Spleen (tissue), 11 donors: ENCODE measurements at regions not wholly inside any gene's neighbourhood (a gene's known extent, or its start where the extent isn't known, plus 50 kb on each side); places are given as distances from the start of the nearest gene placed in this dataset.

Experiments
- DNase-seq: peaks from one replicate; pipeline ENCODE4 v3.0.0-alpha.2; 2020
- H3K27ac ChIP-seq, 8 donors: fragments of 200-600 bp; sonication (generic) in 7 of 8; 1 replicate in 4 of 8; 2 replicates in 4 of 8; pipeline versions ENCODE4 v1.5.0 to v1.8.0; 2016 to 2021; ENCODE audit warnings: inconsistent platforms in 4 of 8, mild to moderate bottlenecking in 4 of 8, moderate library complexity in 1 of 8
- H3K27me3 ChIP-seq, 7 donors: fragments of 200-600 bp; sonication (generic) in 6 of 7; replicated peaks in 1 of 7; 1 replicate in 4 of 7; 2 replicates in 3 of 7; pipeline versions ENCODE4 v1.5.0 to v1.8.0; 2016 to 2021; ENCODE audit warnings: inconsistent platforms in 3 of 7, mild to moderate bottlenecking in 1 of 7
- H3K36me3 ChIP-seq, 6 donors: fragments of 200-600 bp; sonication (generic) in 5 of 6; 1 replicate in 4 of 6; 2 replicates in 2 of 6; pipeline versions ENCODE4 v1.5.0 to v1.8.0; 2016 to 2021; ENCODE audit warnings: inconsistent platforms in 2 of 6
- H3K4me1 ChIP-seq, 6 donors: fragments of 200-600 bp; sonication (generic) in 5 of 6; 1 replicate in 3 of 6; 2 replicates in 3 of 6; pipeline versions ENCODE4 v1.5.0 to v1.8.0; 2016 to 2021; ENCODE audit warnings: inconsistent platforms in 3 of 6
- H3K4me3 ChIP-seq, 8 donors: fragments of 200-600 bp; sonication (generic) in 7 of 8; 1 replicate in 4 of 8; 2 replicates in 4 of 8; pipeline versions ENCODE4 v1.5.0 to v1.8.0; 2016 to 2021; ENCODE audit warnings: inconsistent platforms in 4 of 8, mild to moderate bottlenecking in 4 of 8, moderate library complexity in 2 of 8
- H3K9me3 ChIP-seq, 8 donors: fragments of 200-600 bp; sonication (generic) in 7 of 8; 1 replicate in 4 of 8; 2 replicates in 4 of 8; pipeline versions ENCODE4 v1.5.0 to v1.8.0; 2016 to 2021; ENCODE audit warnings: inconsistent platforms in 4 of 8
- CTCF ChIP-seq, 11 experiments: fragments of 200-600 bp in 7 of 11; fragments of 450-650 bp in 4 of 11; sonication (generic) in 4 of 11; IDR thresholded peaks in 8 of 11; conservative IDR thresholded peaks in 3 of 11; 1 replicate in 7 of 11; 2 replicates in 4 of 11; pipeline versions ENCODE4 v1.4.0 to v1.8.0; 2016 to 2021; ENCODE audit warnings: antibody characterized with exemption in 11 of 11, inconsistent platforms in 4 of 11, mild to moderate bottlenecking in 1 of 11
- POLR2A ChIP-seq, 3 donors: fragments of 450-650 bp; IDR thresholded peaks; one replicate each; pipeline ENCODE4 v1.5.1; 2017; ENCODE audit warnings: antibody characterized with exemption in 3 of 3, mild to moderate bottlenecking in 1 of 3
- POLR2AphosphoS5 ChIP-seq, 3 donors: sonication (generic); formaldehyde crosslinking; IDR thresholded peaks; one replicate each; pipeline ENCODE4 v1.5.1; 2017; ENCODE audit warnings: antibody characterized with exemption in 3 of 3
- WGBS, 5 donors: extraction: QIAGEN DNeasy Blood & Tissue Kit in 3 of 5; methylation state at CpG; one replicate each; pipeline versions ENCODE4 v1.1.5 to v1.1.7; 2013 to 2018; 5-methylcytosine and 5-hydroxymethylcytosine counted together
- intact Hi-C: fragments of 100-400 bp; cut with DNase I; formaldehyde crosslinking; loops from one replicate; pipeline ENCODE4 v1.15.0; 2023; ENCODE audit warnings: low total_unique reads
- donor health status: healthy with polysubstance abuse.
- donor health status: DM: no; HTN: no; CAD: no; lungs with moderate emphysema.
- donor health status: DM: no; HTN: no; CAD: no.
- donor health status: Bipolar disorder and iron deficiency.
- donor health status: healthy.
- donor health status: DM: no; HTN: no; CAD: no.
- donor health status: DM: yes; HTN: yes; CAD: no.

- no peak for DNase-seq
- H3K27me3 ChIP-seq: peaks cover 0 to 4% (median 0%) of the 10 kb centered on the region in 7 donors
- H3K4me3 ChIP-seq: no peak overlapping the region
- peaks cover 0 to 2% (median 0%) of the 10 kb centered on the region in 6 donors for H3K4me1 ChIP-seq
- 66 to 88% (median 81%) methylated on average over 1 of the region's 1 CpG for WGBS, 5 donors
- H3K27ac ChIP-seq: no peak overlapping the region
- TF ChIP-seq POLR2A (IDR thresholded peaks at IDR 0.05) (no peak), CTCF (IDR thresholded peaks at IDR 0.05 in 8 of 11, conservative IDR thresholded peaks at IDR 0.05 in 3 of 11) (no peak), POLR2AphosphoS5 (IDR thresholded peaks at IDR 0.05) (no peak)
- intact Hi-C loops: no loop called here
- H3K9me3 ChIP-seq: peaks cover 0 to 5% (median 0%) of the 10 kb centered on the region in 8 donors
- no peaks in the 10 kb centered on the region for H3K36me3 ChIP-seq
Measured at GRCh38 chr5:5615569-5615968, 193.1 kb downstream of the ICE1 start.

- 63 to 79% (median 78%) methylated on average over 6 of the region's 6 CpGs for WGBS, 5 donors
Measured at GRCh38 chr5:5613261-5613990, 190.9 kb downstream of the ICE1 start.

DNA sequence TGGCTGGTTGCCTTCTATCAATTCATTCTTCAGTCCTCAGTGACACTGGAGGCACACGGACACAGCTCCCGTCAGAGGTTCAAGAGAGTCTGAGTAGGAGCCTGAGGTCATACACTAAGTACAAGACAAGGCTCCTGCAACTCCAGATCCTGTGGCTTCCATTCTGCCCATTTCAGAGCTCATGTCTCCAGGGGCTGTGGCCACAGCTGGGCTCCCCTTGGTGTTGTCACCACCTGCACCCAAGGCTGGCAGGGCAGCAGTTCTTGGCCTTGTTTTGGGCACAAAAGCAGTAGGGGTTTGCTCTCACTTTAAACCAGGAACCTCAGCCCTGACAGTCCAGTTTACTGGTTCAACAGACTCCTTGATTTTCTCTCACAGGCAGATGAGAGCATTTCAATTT is 189.6 kb downstream of the ICE1 start:
- DNase-seq: no peak
- Histone ChIP-seq H3K27ac (no peak overlapping the region), H3K27me3 (peaks cover 0 to 4% (median 0%) of the 10 kb centered on the region in 7 donors), H3K4me1 (no peaks in the 10 kb centered on the region), H3K36me3 (no peaks in the 10 kb centered on the region), H3K9me3 (peaks cover 0 to 5% (median 0%) of the 10 kb centered on the region in 8 donors), H3K4me3 (no peak overlapping the region)
- 85 to 97% (median 94%) methylated on average over 2 of the region's 2 CpGs for WGBS, 5 donors
- TF ChIP-seq POLR2AphosphoS5 (IDR thresholded peaks at IDR 0.05) (no peak), CTCF (IDR thresholded peaks at IDR 0.05 in 8 of 11, conservative IDR thresholded peaks at IDR 0.05 in 3 of 11) (no peak), POLR2A (IDR thresholded peaks at IDR 0.05) (no peak)
- intact Hi-C loops: no loop called here

More at GRCh38 chr5:5613261-5613990, 190.9 kb downstream of the ICE1 start:
- peaks cover 0 to 4% (median 0%) of the 10 kb centered on the region in 7 donors for H3K27me3 ChIP-seq
- H3K27ac ChIP-seq: peak overlapping the region in 1 of 8 donors; percentile 30
- DNase-seq: no peak
- H3K4me3 ChIP-seq: no peak overlapping the region
- TF ChIP-seq POLR2AphosphoS5 (IDR thresholded peaks at IDR 0.05): no peak
- no peak for TF ChIP-seq CTCF (IDR thresholded peaks at IDR 0.05 in 8 of 11, conservative IDR thresholded peaks at IDR 0.05 in 3 of 11)
- no peak for TF ChIP-seq POLR2A (IDR thresholded peaks at IDR 0.05)
- intact Hi-C loops: no loop called here
- no peaks in the 10 kb centered on the region for H3K36me3 ChIP-seq
- H3K9me3 ChIP-seq: peaks cover 0 to 5% (median 0%) of the 10 kb centered on the region in 8 donors
- no peaks in the 10 kb centered on the region for H3K4me1 ChIP-seq

DNA sequence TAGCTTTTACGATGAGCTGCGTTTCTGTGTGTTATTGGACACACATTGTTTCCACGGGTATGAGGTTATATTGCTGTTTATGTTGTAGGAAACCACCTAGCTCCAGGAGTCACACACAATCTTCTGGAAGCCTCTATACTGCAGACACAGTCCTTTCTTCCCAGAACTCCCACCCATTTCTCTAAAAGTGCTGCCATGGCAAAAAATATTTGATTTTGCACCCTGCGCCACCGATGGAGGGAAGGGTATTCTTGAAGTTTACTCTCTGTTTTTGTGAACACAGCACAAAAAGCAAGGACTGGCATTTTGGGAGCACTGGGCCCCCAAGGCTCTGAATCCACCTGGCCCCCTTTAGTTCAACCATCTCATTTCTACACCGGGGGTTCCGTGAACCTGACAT is 187.5 kb downstream of the ICE1 start:
- WGBS, 5 donors: 87 to 90% (median 89%) methylated on average over 7 of the region's 7 CpGs
- Histone ChIP-seq H3K4me3 (no peak overlapping the region), H3K27ac (no peak overlapping the region), H3K9me3 (peaks cover 0 to 5% (median 0%) of the 10 kb centered on the region in 8 donors), H3K4me1 (no peaks in the 10 kb centered on the region), H3K36me3 (no peaks in the 10 kb centered on the region), H3K27me3 (no peaks in the 10 kb centered on the region)
- intact Hi-C loops: no loop called here
- DNase-seq: no peak
- no peak for TF ChIP-seq CTCF (IDR thresholded peaks at IDR 0.05 in 8 of 11, conservative IDR thresholded peaks at IDR 0.05 in 3 of 11)
